ENCODE measurements at regions not wholly inside any gene's neighbourhood (a gene's known extent, or its start where the extent isn't known, plus 50 kb on each side); places are given as distances from the start of the nearest gene placed in this dataset.

DNA sequence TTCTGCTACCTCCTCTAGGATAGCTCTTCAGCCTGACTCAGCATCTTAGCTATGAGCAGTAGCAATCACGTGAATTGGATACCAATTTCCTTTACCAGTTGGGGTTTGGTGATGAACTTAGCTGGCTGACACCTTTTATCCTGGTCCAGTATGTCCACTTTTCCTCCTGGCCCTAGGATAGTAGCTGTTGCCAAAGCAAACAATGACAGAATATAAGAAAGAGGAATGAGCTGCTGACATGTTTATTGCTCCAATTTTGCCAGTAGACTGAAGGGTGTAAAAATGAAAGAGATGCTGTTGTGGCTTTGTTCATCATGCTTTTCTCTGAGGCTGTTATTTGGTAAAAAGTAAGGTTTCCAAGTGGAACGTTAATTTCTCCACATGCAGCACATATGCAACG, 168.3 kb upstream of the JAG1 start:
- TF ChIP-seq POLR2A (IDR thresholded peaks at IDR 0.05; ENCODE audit: low read length) (no peak), GATA1 (IDR thresholded peaks at IDR 0.05; ENCODE audit: low read depth, low read length) (no peak)
